ENCODE measurements at regions not wholly inside any gene's neighbourhood (a gene's known extent, or its start where the extent isn't known, plus 50 kb on each side); places are given as distances from the start of the nearest gene placed in this dataset.
"Not testable (repeated sequence)": the region's sequence is repeated elsewhere in the genome, so short reads cannot be mapped to it uniquely, and the experiment has no call there.

- TF ChIP-seq EP300 (IDR thresholded peaks at IDR 0.05) (no peak), POLR2A (IDR thresholded peaks at IDR 0.05) (no peak), CTCF (IDR thresholded peaks at IDR 0.05) (no peak)
- H3K27ac ChIP-seq = no peak overlapping the region
- H3K4me1 ChIP-seq (ENCODE audit: insufficient read depth) = no peaks in the 10 kb centered on the region
- H3K9me3 ChIP-seq = no peaks in the 10 kb centered on the region
- H3K27me3 ChIP-seq = no peaks in the 10 kb centered on the region
- WGBS, 3 donors = 73 to 89% (median 87%) methylated on average over 4 of the region's 4 CpGs
- DNase-seq = no peak
- intact Hi-C loops (cut with DNase I) = no loop called here
- H3K4me3 ChIP-seq = no peak overlapping the region
- no peaks in the 10 kb centered on the region for H3K36me3 ChIP-seq
Measured at GRCh38 chr7:65222655-65223054, 151.0 kb upstream of the ZNF92 start.

- TF ChIP-seq CTCF (IDR thresholded peaks at IDR 0.05) (no peak), POLR2A (IDR thresholded peaks at IDR 0.05) (no peak), EP300 (IDR thresholded peaks at IDR 0.05) (no peak)
- no peaks in the 10 kb centered on the region for H3K9me3 ChIP-seq
- intact Hi-C loops (cut with DNase I) = no loop called here
Measured at GRCh38 chr7:65221683-65222082, 152.0 kb upstream of the ZNF92 start.

GRCh38 chr7:65219623-65220022, 154.0 kb upstream of the ZNF92 start:
- H3K36me3 ChIP-seq = no peaks in the 10 kb centered on the region
- H3K27me3 ChIP-seq = no peaks in the 10 kb centered on the region
- H3K4me1 ChIP-seq (ENCODE audit: insufficient read depth) = no peaks in the 10 kb centered on the region
- no peak for TF ChIP-seq POLR2A (IDR thresholded peaks at IDR 0.05)
- no peak for TF ChIP-seq CTCF (IDR thresholded peaks at IDR 0.05)
- no peak for TF ChIP-seq EP300 (IDR thresholded peaks at IDR 0.05)
- no peaks in the 10 kb centered on the region for H3K9me3 ChIP-seq
- intact Hi-C loops (cut with DNase I) = no loop called here
- no peak for DNase-seq
- no peak overlapping the region for H3K4me3 ChIP-seq
- no peak overlapping the region for H3K27ac ChIP-seq

More at GRCh38 chr7:65221683-65222082, 152.0 kb upstream of the ZNF92 start:
- H3K4me3 ChIP-seq = no peak overlapping the region
- 88 to 93% (median 89%) methylated on average over 3 of the region's 3 CpGs for WGBS, 3 donors
- no peaks in the 10 kb centered on the region for H3K4me1 ChIP-seq (ENCODE audit: insufficient read depth)
- no peaks in the 10 kb centered on the region for H3K36me3 ChIP-seq
- DNase-seq = no peak
- no peak overlapping the region for H3K27ac ChIP-seq
- H3K27me3 ChIP-seq = no peaks in the 10 kb centered on the region

DNA sequence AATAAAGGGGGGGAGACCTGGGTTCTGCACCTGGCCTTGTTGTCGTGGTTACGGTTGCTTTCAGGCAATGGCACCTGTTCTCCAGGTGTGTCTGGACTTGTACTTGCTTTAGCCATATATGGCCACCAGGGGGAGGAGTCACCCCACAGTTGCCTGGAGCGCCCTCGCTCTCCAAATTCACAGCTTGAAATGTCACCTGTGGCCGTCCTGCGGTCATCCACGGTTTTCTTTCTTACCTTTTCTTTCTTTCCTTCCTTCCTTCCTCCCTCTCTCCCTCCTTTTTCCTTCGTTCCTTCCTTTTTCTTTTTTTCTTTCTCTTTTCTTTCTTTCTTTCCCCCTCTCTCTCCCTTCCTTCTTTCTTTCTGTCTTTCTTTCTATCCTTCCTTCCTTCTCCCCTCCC, 157.2 kb upstream of the ZNF92 start:
- TF ChIP-seq CTCF (IDR thresholded peaks at IDR 0.05) = peak in 1 of 3 donors; percentile 20
- TF ChIP-seq POLR2A (IDR thresholded peaks at IDR 0.05) = no peak
- Histone ChIP-seq H3K27me3 (no peaks in the 10 kb centered on the region), H3K9me3 (no peaks in the 10 kb centered on the region), H3K4me1 (ENCODE audit: insufficient read depth) (no peaks in the 10 kb centered on the region), H3K4me3 (no peak overlapping the region), H3K27ac (no peak overlapping the region), H3K36me3 (no peaks in the 10 kb centered on the region)
- intact Hi-C loops (cut with DNase I) = no loop called here
- DNase-seq = peak in 2 of 5 donors; percentile 27 to 39
- 11 to 27% (median 23%) methylated on average over 8 of the region's 8 CpGs for WGBS, 3 donors

GRCh38 chr7:65213260-65213659, 160.4 kb upstream of the ZNF92 start:
- H3K36me3 ChIP-seq; H3K4me3 ChIP-seq; H3K27me3 ChIP-seq; H3K4me1 ChIP-seq (ENCODE audit: insufficient read depth); intact Hi-C loops (cut with DNase I); DNase-seq; H3K9me3 ChIP-seq; H3K27ac ChIP-seq: not testable (repeated sequence)
- WGBS, 3 donors = 31 to 46% (median 45%) methylated on average over 1 of the region's 1 CpG

DNA sequence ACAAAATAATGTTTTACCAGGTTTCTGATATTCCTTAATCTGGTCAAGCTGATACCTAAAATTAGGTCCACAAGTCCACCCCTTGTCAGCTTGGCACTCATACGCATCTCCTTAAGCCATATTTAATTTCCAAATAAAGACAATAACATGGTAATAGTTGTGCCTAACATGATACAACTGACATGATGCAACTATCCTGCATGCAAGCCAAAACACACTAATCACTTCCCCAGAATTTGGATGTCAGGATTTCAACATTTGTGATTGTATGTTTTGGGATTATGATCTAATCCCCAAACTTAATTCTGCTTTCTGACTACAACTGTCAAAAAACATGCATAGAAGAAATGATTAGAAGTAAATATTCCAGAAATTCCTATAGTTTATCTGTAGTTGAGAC, 174.4 kb upstream of the ZNF92 start:
- H3K4me1 ChIP-seq (ENCODE audit: insufficient read depth); H3K36me3 ChIP-seq; H3K27ac ChIP-seq; intact Hi-C loops (cut with DNase I); H3K27me3 ChIP-seq; DNase-seq; H3K9me3 ChIP-seq; H3K4me3 ChIP-seq: not testable (repeated sequence)
- WGBS, 3 donors = no CpG with 5 or more reads among the region's 1 CpG

DNA sequence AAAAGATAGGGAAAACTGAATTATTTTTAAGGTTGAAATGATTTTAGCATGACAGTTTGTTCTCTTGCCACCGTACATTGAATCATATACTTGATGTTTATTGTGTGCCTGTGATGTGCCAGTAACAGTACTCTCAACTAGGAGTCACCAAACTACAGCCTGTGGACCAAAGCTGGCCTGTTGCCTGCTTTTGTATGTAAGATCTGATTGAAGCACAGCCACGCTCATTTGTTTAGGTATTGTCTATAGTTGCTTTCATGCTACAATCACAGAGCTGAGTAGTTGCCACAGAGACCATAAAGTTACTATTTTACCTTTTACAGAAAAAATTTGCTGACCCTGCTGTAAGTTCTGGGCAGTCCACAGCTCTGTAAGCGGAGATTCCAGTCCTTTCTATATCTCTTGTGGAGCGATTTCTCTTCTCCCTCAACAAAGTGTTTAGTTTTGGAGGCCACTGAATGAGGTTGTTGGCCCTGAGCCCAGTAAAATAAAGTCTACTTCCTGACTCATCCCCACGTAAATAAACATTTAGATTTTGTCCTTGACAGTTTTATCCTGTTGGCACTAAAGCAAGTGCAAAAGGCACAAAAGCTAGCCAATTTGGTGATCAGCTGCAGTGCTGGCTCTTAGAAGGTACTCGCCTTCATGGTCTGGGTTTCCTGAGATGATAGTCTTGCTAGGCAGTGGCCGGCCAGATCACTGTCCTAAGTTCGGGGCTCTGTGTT, 180.2 kb upstream of the ZNF92 start:
- 15 to 38% (median 24%) methylated on average over 3 to 4 of the region's 8 CpGs for WGBS, 3 donors
- H3K36me3 ChIP-seq; H3K4me1 ChIP-seq (ENCODE audit: insufficient read depth); H3K27me3 ChIP-seq; intact Hi-C loops (cut with DNase I); DNase-seq; H3K27ac ChIP-seq; H3K4me3 ChIP-seq; H3K9me3 ChIP-seq: not testable (repeated sequence)

DNA sequence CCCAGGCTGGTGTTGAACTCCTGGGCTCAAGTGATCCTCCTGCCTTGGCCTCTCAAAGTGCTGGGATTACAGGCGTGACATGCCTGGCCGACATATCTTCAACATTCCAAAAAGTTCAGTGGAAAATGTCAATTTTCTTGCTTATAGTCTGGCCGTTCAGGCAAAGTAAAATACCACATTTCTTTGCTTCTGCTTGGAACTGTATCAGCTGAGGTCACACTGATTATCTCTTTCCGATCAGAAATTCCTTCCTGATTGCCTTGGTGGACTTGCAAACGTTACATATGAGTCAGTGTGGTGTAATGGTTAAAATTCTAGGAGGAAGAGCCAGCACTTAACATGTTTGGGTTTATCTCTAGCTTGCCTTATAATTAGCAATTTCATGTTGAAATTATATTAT, 170.6 kb upstream of the ERV3-1 start:
- WGBS, 3 donors = 54 to 84% (median 80%) methylated on average over 5 of the region's 5 CpGs
- H3K4me1 ChIP-seq (ENCODE audit: insufficient read depth); H3K27ac ChIP-seq; intact Hi-C loops (cut with DNase I); H3K9me3 ChIP-seq; DNase-seq; H3K27me3 ChIP-seq; H3K4me3 ChIP-seq; H3K36me3 ChIP-seq: not testable (repeated sequence)

All from ovary (tissue), 7 donors.